ENCODE measurements at regions not wholly inside any gene's neighbourhood (a gene's known extent, or its start where the extent isn't known, plus 50 kb on each side); places are given as distances from the start of the nearest gene placed in this dataset.

DNA sequence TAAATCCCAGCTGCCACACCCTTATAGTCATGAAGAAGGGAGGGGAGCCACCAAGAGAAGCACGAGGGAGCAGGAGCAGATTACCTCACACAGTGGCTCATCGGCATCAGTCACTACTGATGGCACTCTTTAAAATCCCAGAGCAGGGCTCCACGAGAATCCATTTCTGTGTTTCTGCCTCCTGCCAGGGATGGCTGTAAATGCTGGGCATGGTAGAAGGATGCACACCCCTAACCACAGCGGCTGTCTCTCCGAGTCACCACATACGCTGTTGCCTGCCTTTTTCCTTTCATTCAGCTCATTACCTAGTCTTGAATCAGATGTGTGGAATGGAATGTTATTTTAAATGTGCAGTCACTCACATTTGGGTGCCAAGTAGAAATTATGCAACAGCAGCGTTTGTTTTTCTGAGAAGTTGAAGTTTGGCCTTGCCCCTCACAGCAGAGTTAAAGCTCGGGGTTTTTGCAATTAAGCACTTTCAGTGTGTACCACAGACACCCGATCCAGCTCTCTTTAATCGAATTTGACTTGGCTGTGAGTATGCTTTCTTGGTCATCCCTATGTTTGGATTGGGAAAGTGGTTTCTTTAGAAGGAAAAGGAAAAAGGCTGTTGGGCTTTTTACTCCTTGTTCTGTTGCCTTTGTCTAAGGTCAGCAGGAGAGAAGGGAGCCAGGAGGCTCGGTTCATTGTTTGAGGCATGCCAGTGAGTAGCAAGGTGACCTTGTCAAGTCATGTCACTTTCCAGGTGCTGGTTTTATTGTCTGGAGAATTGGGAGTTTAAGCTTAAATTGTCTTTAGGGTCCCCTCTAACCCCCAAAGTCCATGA, 284.2 kb upstream of the TPM1 start:
- no peak for DNase-seq

DNA sequence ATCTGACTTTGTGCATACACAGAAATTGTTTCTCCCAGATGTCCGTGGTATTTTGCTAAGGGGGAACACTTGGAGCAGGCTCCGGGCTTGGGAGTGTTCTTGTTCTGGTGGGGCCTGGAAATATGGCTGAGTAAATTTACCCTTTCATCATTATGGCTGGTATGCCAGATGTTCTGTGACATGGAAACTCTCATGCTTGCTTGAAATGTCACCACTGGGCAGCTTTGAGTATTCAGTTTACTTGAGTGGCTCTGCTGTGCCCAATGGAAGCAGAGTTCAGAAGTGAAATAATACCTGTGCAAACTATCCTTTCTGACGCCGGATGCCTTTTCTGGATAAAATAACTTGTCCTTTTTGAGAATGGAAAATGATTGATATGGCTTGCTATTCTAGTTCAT, 283.6 kb upstream of the TPM1 start:
- no peak for DNase-seq

DNA sequence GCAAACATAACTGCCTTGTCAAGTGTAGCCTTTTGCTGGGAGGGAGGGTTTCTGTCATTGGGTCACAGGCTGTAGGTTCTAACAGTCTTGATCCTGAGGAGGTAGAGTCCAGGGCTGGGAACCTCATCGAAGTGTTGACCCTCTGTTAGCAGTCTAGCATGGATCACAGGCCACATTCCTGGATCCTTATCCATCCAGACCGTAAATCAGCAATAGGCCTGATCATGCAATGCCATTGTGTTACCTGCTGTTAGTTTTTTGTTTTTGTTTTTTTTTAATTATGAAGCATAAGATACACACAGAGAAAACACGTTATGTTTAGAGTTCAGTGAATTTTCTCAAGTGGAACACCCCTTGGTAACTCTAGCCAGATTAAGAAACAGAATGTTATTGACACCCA, 282.0 kb upstream of the TPM1 start:
- DNase-seq: no peak

DNA sequence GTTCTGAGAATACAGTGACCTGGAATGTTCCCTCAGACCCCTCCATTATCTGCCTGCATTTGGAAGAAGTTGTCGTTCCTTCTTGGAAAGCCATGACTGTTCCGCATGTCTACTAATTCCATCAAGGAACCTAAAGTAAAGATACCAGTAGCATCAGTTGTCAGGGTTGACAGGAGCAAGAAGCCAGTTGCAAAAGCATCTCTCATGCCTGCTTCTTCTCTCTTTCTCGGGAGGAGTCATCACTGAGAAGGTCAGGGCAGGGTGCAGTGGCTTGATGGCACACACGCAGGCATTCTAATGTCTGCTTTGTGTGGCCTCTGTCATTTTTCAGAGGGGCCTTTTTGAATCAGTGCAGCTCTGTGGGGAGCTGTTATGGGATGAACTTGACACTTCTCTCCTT, 276.6 kb upstream of the TPM1 start:
- no peak for DNase-seq

DNA sequence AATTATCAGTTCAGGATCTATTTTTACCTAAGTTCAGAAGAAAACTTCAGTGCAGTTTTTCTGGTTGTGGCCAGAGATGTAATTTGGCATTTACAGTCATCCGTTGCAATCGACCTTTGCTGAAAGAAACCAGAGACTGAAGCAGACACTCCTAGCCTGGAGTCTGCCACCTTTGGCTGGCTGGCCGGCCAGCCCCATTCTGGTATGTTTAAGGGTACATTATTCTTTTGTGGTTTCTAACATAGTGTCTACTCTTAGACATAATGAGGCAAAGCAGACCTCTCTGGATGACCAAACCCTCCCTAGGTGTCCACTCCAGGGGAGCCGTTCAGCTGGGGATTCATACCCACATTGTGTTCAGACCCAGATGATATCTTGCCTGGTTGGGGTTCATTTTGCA, 275.9 kb upstream of the TPM1 start:
- DNase-seq: no peak

DNA sequence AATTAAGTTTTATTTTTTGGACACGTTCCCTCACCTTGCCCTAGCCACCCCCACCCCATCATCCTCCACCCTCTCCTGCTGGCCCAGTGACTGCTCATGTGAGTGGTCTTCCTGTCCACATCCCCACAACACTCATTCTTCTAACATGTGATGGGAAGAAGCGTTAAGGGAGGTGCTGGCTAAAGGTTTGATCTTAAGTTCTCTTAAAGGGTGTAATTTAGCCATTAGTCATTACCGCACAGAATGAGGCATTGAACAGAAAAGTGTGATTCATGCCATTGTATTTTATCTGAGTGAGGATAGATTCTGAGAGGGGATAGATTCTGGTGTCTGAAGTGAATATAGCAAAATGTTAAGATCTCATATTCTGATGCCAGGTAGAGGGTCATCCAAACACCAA, 272.9 kb upstream of the TPM1 start:
- DNase-seq: no peak

DNA sequence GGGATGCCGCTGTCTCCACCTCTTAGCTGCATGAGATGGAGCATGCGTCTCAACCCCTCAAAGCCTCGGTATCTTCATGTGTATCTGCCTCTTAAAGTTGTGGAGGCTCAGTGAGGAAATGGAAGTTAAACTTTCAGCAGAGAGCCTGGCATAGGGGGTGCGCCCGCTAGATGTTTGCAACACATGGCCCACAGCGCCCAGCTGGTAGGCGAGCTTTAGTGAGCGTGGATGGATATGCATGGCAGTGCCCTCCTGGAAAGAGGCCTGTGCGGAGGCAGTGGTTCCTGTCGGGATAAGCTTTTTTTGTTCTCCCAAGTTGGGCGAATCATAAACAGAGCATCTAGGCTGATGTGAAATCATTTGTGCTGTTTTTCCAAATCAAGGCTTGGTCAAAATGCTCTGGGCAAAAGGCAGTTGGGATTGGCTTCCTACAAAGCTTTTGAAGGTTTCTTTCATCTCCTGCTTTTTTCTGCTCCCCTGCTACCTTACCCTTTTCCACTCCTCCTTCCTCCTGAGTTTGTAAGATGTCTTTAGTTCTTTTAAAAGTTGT, 272.4 kb upstream of the TPM1 start:
- no peak for DNase-seq

DNA sequence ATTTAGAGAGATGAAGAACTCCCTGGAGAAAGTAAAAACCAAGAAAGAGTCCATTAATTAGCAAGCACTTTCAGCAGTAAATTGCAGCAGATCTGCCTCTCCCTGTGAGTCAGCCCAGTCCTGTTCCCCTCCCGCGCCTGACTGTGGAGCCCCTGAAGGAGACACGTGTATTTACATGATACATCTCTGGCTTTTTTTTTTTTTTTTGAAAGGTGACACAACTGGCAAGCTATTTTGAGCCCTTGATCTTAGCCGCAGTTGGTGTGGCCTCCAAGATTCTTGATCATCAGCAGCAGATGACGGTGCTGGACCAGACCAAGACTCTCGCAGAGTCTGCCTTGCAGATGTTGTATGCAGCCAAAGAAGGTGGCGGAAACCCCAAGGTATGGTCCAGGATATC, 271.8 kb upstream of the TPM1 start:
- DNase-seq: no peak

DNA sequence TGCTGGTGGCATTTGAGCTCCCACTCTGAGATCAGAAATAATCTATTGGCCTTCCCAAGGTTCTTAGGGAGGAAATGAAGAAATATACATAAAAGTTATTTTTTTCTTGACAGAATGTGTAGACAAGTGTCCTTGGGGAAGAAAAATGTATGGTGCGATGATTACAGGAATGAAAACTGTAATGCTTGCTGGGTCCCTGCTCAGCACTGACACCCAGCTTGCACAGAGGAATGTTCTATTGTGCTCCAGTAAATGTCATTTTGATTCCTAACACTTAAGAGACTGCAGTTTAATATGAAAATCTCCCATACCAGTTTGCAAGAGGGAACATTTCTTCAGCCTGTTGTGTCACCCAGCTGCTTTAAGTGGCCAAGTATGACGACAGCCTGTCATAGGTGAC, 271.3 kb upstream of the TPM1 start:
- no peak for DNase-seq

DNA sequence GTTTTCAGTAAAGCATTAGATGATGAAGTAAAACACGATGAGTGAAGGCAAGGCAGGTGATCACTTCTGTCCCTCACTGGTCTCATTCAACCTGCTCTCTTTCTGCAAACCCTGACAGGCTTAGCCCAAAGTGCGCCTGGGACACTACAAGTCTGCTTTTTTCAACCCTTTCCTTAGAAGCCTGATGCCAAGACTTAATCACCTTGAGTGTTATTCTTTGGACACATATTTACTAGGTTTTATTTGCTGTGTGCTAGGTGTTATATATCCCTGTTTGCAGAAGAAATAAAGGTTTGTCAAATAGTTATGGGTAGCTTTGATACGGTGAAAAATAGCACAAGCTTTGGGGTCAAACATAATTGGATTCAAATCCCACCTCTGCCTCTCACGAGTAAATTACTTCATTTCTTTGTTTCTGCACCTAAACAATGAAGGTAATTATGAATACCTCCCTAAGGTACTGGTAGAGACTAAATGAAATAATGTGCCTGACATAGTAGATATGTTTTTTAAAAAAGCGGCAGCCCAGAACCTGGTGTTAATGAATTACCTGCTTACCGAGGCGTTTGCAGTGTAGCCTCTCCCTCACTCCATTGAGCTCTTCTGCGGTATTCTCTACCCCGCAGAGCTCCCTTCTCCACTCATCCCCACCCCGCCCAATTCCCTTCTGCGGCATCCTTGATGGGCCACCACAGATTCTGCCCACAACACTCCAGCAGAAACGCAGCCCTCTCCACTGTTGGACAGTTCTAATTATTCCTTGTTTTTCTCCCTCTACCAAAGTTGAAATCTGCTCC, 269.0 kb upstream of the TPM1 start:
- no peak for DNase-seq

DNA sequence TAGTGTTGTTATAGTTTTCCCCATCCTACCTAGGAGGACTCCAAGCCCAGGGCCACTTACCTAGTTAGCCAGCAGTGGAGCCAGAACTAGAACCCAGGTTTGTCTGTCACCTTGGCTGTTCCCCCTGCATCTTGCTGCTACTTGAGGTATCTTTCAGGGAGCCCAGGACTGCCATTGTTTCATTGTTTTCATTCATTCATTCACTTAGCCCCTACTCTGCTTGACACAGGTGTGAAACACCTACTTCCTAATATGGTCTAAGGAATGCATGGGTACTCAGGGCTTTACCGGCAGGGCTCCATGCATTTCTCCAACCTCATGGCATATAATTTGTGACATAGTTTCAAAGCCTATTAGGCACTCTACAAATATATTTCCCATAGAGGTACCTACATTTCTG, 266.6 kb upstream of the TPM1 start:
- no peak for DNase-seq

DNA sequence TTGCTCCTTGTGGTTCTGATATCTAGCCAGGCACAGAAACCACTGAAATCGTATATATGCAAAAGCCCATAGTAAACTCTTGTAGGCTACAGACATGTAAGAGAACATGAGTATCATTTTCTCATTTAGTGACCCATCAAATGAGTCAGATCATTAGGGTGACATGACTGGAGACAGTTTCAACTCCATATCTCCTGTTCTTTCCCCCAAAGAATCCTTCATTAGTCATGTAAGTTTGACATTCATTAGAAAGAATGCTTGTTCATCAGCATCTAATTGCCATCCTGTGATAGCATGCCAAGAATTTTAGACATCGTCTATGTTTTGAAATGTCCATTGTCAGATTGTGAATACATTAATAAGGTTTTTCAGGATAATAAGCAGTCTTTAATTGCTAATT, 264.9 kb upstream of the TPM1 start:
- no peak for DNase-seq

DNA sequence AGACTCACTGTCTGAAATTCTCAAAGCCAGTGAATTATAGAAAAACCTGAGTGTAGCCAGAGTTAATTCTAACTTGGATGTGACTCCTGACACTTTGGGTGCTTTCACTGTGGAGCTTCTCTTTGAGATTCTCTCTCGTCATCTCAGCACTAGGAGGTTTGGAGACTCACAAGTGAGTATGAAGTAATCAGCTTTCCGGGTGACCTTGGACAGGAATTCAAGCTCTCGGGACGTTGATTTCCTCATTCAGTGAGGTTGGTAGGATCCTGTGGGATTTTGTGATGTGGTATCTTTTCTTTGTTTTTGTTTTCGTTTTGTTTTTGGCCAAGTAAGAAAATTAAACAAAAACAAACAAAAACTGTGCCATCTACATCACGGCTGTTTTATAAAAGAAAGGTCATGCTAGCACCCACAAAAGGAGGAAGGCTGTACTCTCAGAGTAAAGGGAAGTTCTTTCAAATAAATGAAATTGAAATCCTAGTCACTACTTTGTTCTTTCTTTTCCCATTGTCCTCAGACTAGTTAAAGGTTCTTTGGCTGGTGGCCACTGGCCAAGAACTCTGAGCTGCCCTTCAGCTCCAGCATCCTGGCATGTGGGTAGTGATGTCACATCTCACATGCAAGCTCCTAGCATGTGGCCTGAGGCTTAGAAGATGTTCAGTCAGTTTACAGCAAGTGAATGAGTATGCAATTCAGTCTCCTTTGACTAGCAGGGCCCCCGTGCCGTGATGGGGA, 263.3 kb upstream of the TPM1 start:
- no peak for DNase-seq

DNA sequence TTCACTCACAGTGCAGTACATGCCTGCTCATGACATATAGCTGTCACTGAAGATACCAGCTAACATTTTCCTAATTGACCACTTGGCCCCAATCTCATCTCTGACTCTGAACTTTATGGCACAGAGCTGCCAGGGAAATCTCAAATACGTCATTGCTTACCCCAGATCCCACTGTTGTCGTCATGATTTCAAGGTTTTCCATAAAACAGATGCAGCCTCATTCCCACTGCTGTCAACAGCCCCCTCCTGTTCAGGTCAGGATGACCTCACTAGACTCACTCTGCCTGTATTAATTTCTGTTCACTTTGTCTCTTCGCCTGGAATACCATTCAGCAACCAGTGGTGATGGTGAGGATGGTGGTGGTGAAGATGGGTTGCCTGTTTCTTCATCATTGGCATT, 262.6 kb upstream of the TPM1 start:
- DNase-seq: no peak

DNA sequence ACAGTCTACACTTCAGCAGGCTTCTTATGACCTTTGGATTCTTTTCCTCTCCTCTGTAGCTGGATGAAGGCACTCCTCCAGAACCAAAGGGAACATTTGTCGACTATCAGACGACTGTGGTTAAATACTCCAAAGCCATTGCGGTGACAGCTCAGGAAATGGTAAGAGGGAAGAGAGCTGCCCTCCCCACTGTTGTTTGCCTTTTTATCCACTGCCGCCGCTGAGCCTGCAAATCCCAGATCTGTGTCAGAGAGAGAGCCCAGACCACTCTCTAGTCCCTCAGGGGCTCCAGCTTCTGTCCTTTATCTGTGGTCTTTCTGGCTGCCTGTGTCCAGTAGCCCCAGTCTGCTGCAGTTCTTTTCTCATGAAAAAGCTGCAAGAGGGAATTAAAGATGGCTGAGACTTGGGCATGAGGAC, 261.5 kb upstream of the TPM1 start:
- no peak for DNase-seq

DNA sequence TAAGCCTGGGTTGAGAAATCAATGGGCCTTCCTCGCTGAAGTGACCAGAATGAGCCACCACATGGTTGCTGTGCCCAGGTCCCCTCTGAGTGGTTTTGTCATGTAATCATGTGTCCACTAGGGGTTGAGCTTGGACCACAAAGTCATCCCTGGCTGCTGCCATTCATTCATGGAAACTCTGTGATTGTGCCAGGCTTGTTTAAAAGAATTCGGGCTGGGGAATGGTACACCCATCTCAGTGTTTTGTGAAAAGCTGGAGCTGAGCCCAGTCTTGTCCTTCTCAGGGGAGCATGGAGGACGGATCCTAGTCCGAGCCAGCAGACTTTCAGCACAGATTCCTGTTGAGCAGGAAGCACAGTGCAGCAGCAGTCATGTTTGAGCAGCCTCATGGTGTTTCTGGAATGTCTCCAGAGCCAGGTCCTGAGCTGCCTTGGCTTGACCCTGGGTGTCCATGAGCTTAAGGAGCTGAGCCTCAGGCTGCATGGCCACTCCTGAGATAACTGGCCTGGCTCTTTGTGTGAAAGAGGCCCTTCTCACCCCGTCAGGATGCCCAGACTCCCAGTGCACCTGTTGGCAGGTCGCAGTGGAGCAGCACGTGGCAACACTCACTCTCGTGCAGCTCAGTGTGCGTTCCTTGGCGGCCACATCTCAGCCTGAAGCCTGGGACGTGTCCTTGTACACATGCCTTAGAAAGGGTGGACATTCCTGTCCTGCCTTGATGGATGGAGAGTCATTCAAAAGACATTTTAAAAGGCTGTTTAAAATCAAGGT, 260.3 kb upstream of the TPM1 start:
- peak; percentile 9 for DNase-seq

DNA sequence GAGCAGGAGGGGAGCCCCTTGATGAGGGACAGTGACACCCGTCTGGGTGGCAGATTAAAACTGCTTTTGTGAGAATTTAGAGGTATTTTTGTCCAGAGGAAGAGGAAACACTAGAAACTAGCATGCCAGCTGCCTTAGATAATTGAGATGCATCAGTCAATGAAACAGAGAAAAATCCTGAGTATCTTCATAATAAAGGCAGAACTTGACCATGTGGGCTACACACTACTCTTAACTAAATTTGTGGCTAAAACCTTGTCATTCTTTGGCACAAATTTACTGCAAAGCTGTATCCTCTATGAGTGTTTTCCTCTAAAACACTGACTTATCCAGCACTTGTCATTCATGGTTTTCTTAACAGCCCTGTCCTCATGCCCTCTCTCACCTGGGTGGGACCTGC, 259.7 kb upstream of the TPM1 start:
- no peak for DNase-seq

DNA sequence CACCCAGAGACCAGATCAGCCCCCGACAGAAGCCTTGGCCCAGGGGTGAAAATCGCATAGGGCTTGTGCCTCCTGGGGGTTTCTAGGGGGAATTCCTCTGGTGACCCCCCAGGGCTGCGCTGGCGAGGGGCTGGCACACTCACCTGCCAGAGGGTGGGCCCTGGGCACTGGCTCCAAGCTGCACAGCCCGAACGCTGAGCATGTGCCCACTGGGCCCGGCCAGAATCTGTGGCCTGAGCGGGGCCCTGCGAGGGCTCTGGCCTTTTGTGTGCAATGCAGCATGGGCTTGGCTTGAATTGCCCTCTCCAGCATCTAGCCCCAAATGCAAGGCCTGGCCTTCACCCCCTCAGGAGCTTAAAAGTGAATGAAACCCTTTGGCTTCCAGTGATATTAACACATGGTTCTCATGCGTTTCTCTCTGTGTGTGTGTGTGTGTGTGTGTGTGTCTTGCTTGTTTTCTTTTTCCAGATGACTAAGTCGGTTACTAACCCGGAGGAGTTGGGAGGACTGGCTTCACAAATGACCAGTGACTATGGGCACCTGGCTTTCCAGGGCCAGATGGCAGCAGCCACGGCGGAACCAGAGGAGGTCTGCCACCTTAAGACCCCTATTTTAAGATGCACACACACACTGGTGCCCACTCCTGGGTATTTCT, 259.1 kb upstream of the TPM1 start:
- no peak for DNase-seq

DNA sequence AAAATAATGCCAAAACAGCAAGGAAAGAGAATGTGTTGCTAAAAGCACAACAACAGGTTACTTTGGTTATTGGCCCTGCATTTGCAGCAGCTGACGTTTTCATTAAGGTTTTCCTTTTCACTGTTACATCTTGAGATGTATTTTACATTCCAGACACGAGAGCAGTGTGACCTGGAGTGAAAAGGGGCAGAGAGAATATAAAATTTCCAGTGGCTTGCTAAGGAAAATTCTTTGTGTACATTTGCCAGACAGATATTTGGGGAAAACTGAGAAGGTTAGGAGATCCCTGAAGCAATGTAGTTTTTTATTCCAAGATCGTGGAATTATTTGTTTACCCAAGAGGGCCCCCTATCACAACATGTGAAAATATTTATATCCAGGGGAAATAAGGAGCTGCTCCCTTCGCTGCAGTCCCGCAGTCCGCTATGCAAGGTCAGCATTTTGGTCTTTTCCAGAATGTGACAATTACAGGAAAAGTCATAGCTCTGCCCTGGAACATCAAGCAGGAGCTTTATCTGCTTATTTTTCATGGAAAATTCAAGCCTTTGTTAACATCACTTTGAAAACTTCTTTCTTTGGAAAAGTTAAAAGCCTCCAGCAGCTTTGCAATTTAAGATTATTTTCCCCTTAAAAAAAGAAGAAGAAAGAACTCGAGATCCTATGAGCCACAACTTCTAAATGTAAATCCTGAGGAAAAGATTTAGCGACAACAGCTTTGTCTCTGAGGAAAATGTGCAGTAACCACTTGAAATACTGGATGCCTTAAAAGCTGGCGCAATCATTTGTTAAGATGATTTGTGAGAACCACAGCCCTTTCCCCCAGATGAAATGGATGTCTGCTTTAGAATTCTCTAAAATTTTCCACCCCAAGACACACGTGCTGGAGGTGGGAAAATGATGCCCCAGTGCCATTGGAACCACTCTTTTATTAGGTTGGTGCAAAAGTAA, 256.4 kb upstream of the TPM1 start:
- no peak for DNase-seq

DNA sequence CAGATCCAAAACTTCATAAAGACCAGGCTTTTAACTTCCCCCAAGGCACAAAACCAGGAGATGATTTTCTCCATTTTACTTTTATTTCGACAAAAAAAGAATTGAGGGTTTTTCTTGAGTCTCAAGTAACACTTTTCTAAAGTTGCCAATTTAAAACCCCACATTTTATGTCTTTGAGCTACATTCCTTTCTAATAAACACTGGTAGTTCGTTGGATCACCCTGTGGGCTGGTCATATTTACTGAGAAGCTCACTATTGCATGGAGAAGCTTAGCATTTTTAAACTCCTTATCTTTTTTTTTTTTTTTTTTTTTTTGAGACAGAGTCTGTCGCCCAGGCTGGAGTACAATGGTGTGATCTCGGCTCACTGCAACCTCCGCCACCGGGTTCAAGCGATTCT, 255.1 kb upstream of the TPM1 start:
- no peak for DNase-seq

DNA sequence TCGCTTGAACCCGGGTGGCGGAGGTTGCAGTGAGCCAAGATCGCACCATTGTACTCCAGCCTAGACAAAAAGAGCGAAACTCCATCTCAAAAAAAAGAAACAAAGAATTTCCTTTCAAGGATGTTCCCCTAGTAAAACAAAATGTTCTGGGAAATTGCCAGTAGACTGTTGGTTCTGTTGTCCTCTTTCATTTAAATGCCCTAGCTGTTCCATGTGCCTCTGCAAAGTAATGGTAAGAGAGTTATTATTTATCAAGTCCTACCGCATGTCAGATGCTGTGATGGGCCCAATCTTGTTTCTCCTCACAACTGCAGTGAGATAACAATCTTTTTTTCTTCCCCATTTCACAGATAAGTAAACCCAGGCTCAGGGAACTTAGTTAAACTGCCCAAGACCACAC, 254.3 kb upstream of the TPM1 start:
- no peak for DNase-seq
